Neural cell (in vitro differentiated cells): ENCODE measurements at regions not wholly inside any gene's neighbourhood (a gene's known extent, or its start where the extent isn't known, plus 50 kb on each side); places are given as distances from the start of the nearest gene placed in this dataset.

Source experiments
- CTCF ChIP-seq: fragments of 450-650 bp; IDR thresholded peaks from 2 replicates; pipeline ENCODE4 v1.5.1; 2014; ENCODE audit warnings: antibody characterized with exemption, mild to moderate bottlenecking, moderate library complexity; ENCODE audit not compliant: poor library complexity, severe bottlenecking
- EZH2 ChIP-seq: fragments of 200-600, 300-800 bp; shearing (Covaris generic), sonication (generic); IDR thresholded peaks from 2 replicates; pipeline ENCODE4 v1.6.1; 2014; ENCODE audit warnings: antibody characterized with exemption, low read length, borderline replicate concordance, mild to moderate bottlenecking; ENCODE audit not compliant: insufficient read depth, poor library complexity, severe bottlenecking
- POLR2AphosphoS5 ChIP-seq: IDR thresholded peaks from 2 replicates; pipeline ENCODE4 v1.6.1; 2012
- RAD21 ChIP-seq: fragments of 450-650 bp; conservative IDR thresholded peaks from 2 replicates; pipeline ENCODE4 v1.6.1; 2014; ENCODE audit warnings: antibody characterized with exemption, mild to moderate bottlenecking, moderate library complexity
- REST ChIP-seq: IDR thresholded peaks from 2 replicates; pipeline ENCODE4 v1.6.1; 2012; ENCODE audit warnings: borderline replicate concordance
- TAF1 ChIP-seq: IDR thresholded peaks from 2 replicates; pipeline ENCODE4 v1.6.1; 2012; ENCODE audit warnings: low read depth

DNA sequence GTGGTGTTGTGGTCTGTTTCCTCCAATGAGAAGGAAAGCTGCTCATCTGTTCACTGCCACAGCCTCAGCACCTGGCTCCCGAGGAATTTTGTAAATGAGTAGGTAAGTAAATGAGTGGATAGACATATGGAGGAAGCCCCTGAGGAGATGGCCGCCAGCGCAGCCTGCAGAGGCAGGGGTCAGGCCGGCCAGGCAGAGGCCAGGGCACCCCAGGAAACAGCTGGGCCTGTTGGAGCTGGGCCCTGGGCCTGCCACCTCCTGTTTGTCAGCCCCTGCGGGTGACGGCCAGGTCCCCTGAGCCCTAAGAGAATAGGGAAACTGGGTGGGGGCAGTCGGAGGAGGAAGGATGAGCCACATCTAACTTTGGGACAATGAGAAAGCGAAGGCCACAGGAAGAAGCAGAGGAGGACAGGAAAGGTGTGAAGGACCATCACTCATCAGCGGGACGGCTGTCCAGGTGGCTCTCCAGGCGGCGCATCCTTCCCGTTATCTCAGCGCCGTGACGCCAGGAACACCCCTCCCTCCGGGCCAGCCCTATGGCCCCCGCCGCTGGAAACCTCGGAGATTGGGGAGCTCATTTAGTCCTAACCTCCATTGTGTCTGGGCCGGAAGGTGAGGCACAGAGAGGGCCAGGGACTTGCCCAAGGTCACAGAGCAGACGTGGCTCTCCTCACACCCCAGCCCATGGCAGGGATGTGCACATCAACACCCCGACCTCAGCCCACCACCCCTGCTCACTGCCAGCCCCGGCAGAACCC is 142.3 kb upstream of the UNC5B start:
- TF ChIP-seq CTCF (no peak), EZH2 (no peak), RAD21 (no peak), POLR2AphosphoS5 (no peak), REST (no peak), TAF1 (no peak)
